GM12892 (cell line): ENCODE measurements at regions not wholly inside any gene's neighbourhood (a gene's known extent, or its start where the extent isn't known, plus 50 kb on each side); places are given as distances from the start of the nearest gene placed in this dataset.

Experiments
- DNase-seq: peaks from one replicate; pipeline ENCODE4 v3.0.0; 2011; ENCODE audit not compliant: insufficient read length
- FAIRE-seq: peaks from 2 replicates; lab custom pipeline; 2011; peaks lifted over from hg19 to GRCh38; lab: Jason Lieb, UNC
- POLR2A ChIP-seq: IDR thresholded peaks from 2 replicates; pipeline ENCODE4 v1.6.1; 2011; ENCODE audit warnings: low read depth, low read length, control low read depth
- POLR2AphosphoS5 ChIP-seq: IDR thresholded peaks from 2 replicates; pipeline ENCODE4 v1.6.1; 2011; ENCODE audit warnings: low read depth, low read length, control low read depth
- TAF1 ChIP-seq: IDR thresholded peaks from 2 replicates; pipeline ENCODE4 v1.6.1; 2011; ENCODE audit warnings: low read depth, mild to moderate bottlenecking, control low read depth, low read length, borderline replicate concordance

DNA sequence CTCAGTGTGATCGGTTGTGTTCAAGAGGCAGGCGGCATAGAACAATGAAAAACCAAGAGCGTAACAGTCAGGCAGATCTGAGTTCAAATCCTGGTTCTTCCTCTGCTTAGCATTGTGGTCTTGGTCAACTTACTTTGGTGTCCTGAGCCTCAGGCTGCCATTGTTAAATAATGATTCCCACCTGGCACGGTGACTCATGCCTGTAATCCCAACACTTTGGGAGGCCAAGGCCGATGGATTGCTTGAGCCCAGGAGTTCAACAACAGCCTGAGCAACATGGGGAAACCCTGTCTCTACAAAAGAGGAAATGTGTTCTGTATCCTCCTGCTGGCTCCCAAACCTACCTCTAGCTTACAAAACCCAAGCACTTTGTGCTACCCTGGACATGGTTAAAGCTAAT, 129.0 kb upstream of the STX18 start:
- FAIRE-seq: no peak
- no peak for DNase-seq

DNA sequence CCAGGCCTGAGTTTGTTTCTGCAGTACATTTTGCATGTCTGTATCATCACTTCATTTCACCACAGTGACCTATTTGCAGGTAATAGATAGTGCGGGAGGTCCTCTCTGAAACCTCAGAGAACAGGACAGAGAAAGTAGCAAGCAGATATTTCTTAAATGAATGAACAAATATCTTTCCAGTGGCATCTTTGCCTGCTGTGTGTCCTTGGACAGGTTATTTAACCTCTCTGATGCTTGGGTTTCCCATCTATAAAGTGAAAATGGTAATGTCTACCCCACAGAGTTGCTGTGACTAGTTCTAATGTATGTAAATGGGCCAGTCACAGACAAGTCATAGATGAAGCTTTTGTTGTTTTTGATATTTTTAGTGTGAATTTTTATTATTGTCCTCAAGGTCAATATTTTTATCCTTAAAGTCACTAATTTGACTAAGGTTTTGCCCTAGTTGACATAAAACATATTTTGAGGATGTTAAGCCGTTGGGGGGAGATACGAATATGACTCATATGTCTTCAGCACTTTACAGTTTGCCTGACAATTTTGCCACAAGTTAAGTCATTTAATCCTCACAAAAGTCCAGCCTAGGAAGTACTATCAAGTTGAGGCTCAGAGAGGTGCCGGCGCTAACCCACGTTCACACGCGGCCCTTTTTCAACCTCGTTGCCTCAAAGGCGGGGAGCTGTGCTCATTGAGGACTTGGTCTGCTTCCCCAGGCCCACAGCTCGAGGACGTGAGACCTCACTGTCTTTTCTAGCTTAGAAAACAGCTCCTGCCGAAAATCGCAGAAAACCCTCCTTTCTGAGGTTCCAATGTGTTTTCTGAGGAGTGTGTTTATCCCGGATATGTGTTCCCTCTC, 126.7 kb upstream of the STX18 start:
- FAIRE-seq (no peak), DNase-seq (no peak)
- TF ChIP-seq TAF1 (no peak), POLR2A (no peak), POLR2AphosphoS5 (no peak)

More for the DNA sequence above, 129.0 kb upstream of the STX18 start:
- TF ChIP-seq TAF1 (no peak), POLR2A (no peak), POLR2AphosphoS5 (no peak)

DNA sequence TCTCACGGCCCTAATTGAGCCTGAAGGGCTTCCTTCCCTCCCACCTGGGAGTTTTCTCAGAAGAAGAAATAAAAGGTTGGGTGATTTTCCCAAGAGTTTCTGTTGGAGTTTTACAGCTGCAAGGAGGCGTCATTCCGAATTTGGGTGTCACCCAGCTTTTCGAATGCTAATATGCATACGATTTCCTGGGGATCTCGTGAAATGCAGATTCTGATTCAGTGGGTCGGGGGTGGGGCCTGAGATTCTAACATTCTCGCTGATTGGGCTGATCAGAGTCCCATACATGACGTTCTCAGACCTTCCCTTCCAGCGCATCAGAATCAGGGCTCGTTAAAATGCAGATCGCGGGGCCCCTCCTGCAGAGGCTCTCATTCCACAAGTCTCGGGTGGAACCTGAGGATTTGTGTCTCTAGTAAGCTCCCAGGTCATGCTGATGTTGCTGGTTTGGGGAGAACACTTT, 125.8 kb upstream of the STX18 start:
- TF ChIP-seq TAF1 (no peak), POLR2A (no peak), POLR2AphosphoS5 (no peak)
- FAIRE-seq: no peak
- no peak for DNase-seq

DNA sequence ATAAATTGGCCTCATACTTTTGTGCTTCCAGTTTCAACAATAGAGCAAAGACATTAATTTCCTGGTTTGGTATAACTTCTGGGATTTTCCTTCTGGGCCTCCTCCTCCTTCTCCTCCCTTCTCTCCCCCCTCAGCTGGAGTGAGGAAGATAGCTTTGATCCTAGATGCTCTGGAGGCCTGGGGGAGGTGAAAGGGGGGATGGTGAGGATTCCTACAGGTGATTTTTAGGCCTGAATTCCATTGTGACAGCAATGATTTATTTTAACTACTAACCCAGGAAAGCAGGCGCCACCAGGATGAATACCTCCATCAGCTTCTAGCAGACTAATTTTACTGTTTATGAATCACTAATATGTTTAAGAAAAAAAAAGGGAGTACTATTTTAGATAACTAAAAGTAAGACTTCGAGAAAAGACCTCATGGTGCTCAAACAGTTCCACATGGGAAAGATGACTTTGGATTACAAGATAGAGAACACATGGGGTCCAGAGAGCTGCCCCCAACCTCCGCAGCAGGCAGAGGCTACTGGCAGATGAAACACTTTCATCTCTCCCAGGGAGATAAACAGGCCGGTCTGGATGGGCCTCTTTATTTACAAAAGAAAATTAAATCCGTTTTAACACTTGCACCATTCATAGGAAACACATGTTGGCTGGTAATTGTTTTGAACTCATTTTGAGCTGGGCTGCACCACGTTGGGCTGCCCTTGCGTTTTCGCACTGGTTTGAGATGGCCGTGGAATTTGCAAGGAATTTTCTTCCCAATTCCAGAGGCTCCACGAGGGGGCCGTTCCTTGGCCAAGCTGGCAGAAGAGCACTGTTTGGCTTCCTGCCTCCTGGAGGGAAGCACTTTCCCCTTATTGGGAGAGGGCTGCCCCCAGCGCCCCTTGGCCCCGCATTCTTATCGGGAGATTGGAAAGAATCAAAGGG, 125.1 kb upstream of the STX18 start:
- FAIRE-seq (no peak), DNase-seq (no peak)
- no peak for TF ChIP-seq POLR2A
- TF ChIP-seq TAF1: no peak
- TF ChIP-seq POLR2AphosphoS5: no peak

DNA sequence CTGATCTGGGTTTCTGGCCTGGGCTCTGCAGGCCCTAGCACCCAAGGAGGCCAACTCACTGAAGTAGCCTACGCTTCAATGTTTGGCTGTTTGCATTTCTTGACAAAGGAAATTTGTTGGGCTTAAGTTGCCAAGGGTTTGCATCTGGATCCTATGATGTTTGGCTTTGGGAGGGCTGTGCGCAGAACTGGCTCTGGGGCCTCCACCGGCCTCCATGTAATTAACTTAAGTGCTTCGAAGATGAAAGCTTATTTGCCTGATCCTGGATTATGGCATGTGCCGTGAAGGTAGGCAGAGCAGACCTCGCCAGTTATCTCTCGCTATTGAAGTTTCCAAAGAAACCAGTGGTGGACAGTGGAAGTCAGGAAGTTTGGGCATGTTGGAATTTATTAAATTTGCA, 124.3 kb upstream of the STX18 start:
- DNase-seq (no peak), FAIRE-seq (no peak)
- TF ChIP-seq TAF1 (no peak), POLR2AphosphoS5 (no peak), POLR2A (no peak)

DNA sequence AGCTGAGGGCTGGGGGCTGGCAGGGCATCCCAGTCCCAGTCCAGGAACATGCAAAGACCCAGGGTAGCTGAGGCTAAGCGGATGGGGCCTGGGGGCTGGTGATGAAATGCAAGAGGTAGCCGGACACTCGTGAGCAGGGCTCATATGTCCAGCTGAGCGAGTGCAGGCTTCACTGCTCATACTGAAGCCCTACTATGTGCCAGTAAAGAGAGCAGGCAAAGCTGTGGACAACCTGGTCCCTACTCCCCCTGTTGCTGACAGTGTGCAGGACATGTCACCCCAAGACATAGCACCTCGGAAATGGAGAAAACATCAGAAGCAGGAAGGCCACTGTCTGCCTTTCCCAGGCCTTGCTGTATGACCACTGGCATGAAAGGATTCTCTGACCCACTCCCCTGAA, 122.4 kb upstream of the STX18 start:
- TF ChIP-seq TAF1: no peak
- TF ChIP-seq POLR2AphosphoS5: no peak
- TF ChIP-seq POLR2A: no peak
- no peak for DNase-seq
- FAIRE-seq: no peak

DNA sequence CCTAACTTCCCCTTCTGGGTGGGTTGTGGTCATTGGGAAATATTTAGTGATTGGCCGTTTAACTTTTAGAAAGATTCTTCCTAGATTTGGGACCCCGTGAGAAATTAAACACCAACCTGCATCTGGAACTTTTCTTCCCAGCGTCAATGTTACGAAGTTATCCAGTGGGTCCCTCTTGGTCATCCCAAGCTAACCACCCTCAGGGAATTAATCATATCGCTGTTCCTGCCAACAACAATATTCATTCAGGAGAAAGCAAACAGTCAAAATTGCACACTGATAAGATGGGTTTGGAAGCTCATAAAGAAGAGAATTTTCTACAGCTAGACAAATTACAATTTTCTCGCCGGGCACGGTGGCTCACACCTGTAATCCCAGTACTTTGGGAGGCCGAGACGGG, 121.2 kb upstream of the STX18 start:
- FAIRE-seq (no peak), DNase-seq (no peak)
- no peak for TF ChIP-seq TAF1

DNA sequence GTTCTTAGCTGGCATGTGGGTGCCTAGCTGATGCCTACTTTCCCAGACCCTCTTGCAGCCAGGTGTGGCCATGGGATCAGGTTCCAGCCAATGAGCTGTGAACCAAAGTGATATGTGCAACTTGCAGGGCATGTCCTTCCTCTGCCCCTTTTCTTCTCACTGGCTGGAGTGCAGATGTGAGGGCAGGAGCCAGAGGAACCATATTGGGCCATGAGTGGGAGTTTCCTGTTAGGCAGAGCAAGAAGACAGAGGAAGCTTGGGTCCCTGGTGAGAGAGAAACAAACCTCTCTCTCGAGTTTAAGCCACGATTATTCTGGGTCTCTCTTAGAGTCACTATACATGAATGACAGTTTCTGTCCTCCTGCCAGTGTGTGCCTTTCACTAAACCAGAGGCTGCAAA, 120.4 kb upstream of the STX18 start:
- FAIRE-seq: no peak
- DNase-seq: no peak
- TF ChIP-seq POLR2A (no peak), POLR2AphosphoS5 (no peak), TAF1 (no peak)

DNA sequence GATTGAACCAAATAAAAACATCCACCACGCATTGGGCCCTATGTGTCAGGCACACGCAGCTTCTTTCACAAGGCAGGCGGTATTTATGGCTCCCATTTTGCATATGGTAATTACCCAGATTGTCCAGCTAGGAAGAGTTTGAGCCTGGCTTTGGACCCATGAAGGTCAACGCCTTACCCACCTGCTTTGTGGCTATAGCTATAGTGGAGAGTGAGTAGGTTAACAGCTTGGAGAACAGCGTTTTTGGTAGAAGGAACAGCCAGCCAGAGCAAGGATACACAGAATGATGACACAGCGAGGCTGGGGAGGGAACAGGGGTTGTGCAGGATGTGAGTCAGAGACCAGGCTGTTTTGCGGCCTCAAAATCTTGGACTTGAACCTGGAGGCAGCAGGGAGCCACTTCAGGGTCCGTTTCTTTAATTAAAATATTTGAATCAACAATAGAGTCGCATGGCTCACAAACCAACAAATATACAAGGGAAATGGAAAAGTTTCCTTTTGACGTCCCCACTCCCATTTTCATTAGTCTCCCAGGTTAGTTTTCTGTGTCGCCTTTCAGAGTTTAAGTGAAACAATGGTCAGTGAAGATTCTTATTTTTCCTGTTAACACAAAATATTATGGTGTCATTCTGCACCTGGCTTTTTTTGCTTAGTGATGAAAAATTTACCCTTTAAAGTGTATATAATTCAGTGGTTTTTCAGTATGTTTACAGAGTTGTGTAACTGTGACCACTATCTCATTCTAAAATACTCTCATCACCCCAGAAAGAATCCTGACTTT, 118.2 kb upstream of the STX18 start:
- FAIRE-seq (no peak), DNase-seq (no peak)
- no peak for TF ChIP-seq POLR2AphosphoS5
- TF ChIP-seq POLR2A: no peak
- TF ChIP-seq TAF1: no peak

DNA sequence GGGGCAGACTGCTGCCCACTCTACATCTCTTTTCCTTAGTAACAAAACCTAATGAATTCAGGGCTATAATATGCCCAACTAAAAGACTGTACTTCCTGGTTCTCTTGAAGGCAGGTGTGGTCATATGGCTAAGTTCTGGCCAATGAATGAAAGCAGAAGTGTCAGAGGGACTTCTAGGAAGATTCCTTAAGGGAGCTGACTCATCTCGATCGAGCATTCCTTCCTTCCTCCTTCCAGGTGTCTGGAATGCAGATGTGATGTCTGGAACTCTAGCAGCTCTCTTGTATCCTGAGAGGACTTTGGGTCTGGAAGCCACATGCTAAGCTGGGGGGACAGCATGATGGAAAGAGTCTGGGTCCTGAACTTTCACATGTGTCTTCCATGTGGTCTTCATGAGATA, 116.2 kb upstream of the STX18 start:
- TF ChIP-seq POLR2AphosphoS5: no peak
- no peak for TF ChIP-seq POLR2A
- no peak for TF ChIP-seq TAF1
- DNase-seq: no peak
- FAIRE-seq: no peak

DNA sequence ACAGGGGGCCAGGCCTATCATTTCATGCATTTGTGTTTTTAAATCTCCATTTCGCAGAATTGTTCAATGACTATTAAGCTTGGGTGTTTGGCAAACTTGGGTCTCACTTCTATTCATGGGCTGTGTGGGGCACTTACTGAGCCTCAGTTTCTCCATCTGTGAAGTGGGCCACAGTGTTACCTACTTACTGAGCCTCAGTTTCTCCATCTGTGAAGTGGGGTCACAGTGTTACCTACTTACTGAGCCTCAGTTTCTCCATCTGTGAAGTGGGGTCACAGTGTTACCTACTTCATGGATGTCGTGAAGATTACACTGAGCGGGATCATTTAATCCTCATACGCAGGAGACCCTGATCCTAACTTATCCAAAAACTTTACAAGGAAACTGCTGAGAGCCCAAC, 115.1 kb upstream of the STX18 start:
- no peak for FAIRE-seq
- no peak for TF ChIP-seq TAF1
- no peak for TF ChIP-seq POLR2AphosphoS5
- TF ChIP-seq POLR2A: no peak
- DNase-seq: no peak
